ENCODE measurements at regions not wholly inside any gene's neighbourhood (a gene's known extent, or its start where the extent isn't known, plus 50 kb on each side); places are given as distances from the start of the nearest gene placed in this dataset.

- no peak for DNase-seq (ENCODE audit: low spot score)
Observed at GRCh38 chr5:93153461-93153860, 427.6 kb downstream of the NR2F1-AS1 start.

GRCh38 chr5:93151896-93152295, 429.1 kb downstream of the NR2F1-AS1 start:
- DNase-seq (ENCODE audit: low spot score) = no peak
- no peak for TF ChIP-seq CTCF (IDR thresholded peaks at IDR 0.05; ENCODE audit: extremely low read depth, missing control alignments)

More at GRCh38 chr5:93153461-93153860, 427.6 kb downstream of the NR2F1-AS1 start:
- TF ChIP-seq CTCF (IDR thresholded peaks at IDR 0.05; ENCODE audit: extremely low read depth, missing control alignments) = no peak

GRCh38 chr5:93151121-93151520, 429.9 kb downstream of the NR2F1-AS1 start:
- no peak for DNase-seq (ENCODE audit: low spot score)
- TF ChIP-seq CTCF (IDR thresholded peaks at IDR 0.05; ENCODE audit: extremely low read depth, missing control alignments) = no peak

GRCh38 chr5:93150311-93151012, 430.6 kb downstream of the NR2F1-AS1 start:
- no peak for DNase-seq (ENCODE audit: low spot score)
- no peak for TF ChIP-seq CTCF (IDR thresholded peaks at IDR 0.05; ENCODE audit: extremely low read depth, missing control alignments)

DNA sequence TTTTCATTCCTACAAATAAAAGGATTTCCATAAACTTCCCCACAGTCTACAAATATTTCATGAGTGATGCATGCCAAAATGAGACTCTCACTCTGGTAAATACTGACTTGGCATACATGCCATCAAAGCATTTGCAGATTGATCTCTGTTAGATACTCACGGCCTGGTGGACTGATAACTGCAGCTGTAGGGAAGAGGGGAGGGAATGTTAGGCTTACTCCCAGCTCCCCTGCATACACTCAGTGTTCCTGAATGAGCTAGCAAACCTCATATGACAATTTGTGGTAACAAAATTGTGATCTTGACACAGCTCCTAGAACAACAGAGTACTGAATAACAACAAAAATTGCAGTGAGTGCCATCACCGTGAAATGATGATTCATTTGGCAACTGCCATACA, 435.3 kb downstream of the NR2F1-AS1 start:
- TF ChIP-seq CTCF (IDR thresholded peaks at IDR 0.05; ENCODE audit: extremely low read depth, missing control alignments) = no peak
- DNase-seq (ENCODE audit: low spot score) = no peak

DNA sequence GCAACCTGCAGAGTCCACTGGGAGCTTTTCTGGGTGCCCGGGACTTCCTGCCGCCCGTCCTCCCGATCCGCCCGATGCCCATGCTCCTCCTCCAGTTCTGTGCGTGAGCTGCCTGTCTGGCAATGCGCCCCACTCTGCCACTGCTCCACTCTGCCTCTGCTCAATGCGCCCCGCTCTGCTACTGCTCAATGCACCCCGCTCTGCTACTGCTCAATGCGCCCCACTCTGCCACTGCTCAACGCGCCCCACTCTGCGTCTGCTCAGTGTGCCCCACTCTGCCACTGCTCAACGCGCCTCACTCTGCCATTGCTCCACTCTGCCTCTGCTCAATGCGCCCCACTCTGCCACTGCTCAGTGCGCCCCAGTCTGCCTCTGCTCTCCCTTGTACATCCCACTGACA, 436.0 kb downstream of the NR2F1-AS1 start:
- no peak for DNase-seq (ENCODE audit: low spot score)
- no peak for TF ChIP-seq CTCF (IDR thresholded peaks at IDR 0.05; ENCODE audit: extremely low read depth, missing control alignments)

GRCh38 chr5:93141969-93142368, 439.1 kb downstream of the NR2F1-AS1 start:
- DNase-seq (ENCODE audit: low spot score) = no peak

More at GRCh38 chr5:93141969-93142368, 439.1 kb downstream of the NR2F1-AS1 start:
- TF ChIP-seq CTCF (IDR thresholded peaks at IDR 0.05; ENCODE audit: extremely low read depth, missing control alignments) = no peak

All from GM20000 (cell line).